A673 (cell line): ENCODE measurements at regions not wholly inside any gene's neighbourhood (a gene's known extent, or its start where the extent isn't known, plus 50 kb on each side); places are given as distances from the start of the nearest gene placed in this dataset.

Experiments
- BruUV-seq: library from RNA; stranded (reverse); fragments of 400-500 nt; replicated peaks from 2 replicates; lab custom pipeline; 2021; lab: Mats Ljungman, UMichigan
- CTCF ChIA-PET: fragments of 300-600 bp; sonication (Branson Sonifier 250); formaldehyde crosslinking; loops from one replicate; lab custom pipeline; 2022; ENCODE audit warnings: antibody characterized with exemption; lab: Charles Lee
- POLR2A ChIA-PET: fragments of 300-600 bp; sonication (Branson Sonifier 250); formaldehyde crosslinking; loops from one replicate; lab custom pipeline; 2022; ENCODE audit warnings: antibody characterized with exemption; ENCODE audit not compliant: low non-redundant PET; lab: Charles Lee
- DNase-seq: peaks from one replicate; pipeline ENCODE4 v3.0.0-alpha.2; 2015; ENCODE audit warnings: low spot score
- H3K27ac ChIP-seq: fragments of 200-600 bp; sonication (generic); 2 replicates; pipeline ENCODE4 v1.5.1; 2016; ENCODE audit warnings: mixed run types, low read depth, mild to moderate bottlenecking, mixed read lengths, antibody characterized with exemption, low read length; ENCODE audit not compliant: poor library complexity, severe bottlenecking
- H3K27me3 ChIP-seq: fragments of 200-600 bp; sonication (generic); replicated peaks from 2 replicates; pipeline ENCODE4 v1.6.1; 2017; ENCODE audit warnings: mixed run types, low read depth, mild to moderate bottlenecking, mixed read lengths, antibody characterized with exemption, low read length; ENCODE audit not compliant: insufficient read depth, poor library complexity
- H3K36me3 ChIP-seq: fragments of 200-600 bp; sonication (generic); 2 replicates; pipeline ENCODE4 v1.6.1; 2016; ENCODE audit warnings: mixed run types, mild to moderate bottlenecking, mixed read lengths, antibody characterized with exemption, low read length; ENCODE audit not compliant: insufficient read depth, poor library complexity, severe bottlenecking
- H3K4me1 ChIP-seq: fragments of 200-600 bp; sonication (generic); 2 replicates; pipeline ENCODE4 v1.6.1; 2017; ENCODE audit warnings: mixed run types, mild to moderate bottlenecking, mixed read lengths, antibody characterized with exemption, low read length; ENCODE audit not compliant: insufficient read depth, poor library complexity, severe bottlenecking
- H3K4me3 ChIP-seq: fragments of 200-600 bp; sonication (generic); 2 replicates; pipeline ENCODE4 v1.5.1; 2016; ENCODE audit warnings: low read depth, mixed run types, mild to moderate bottlenecking, mixed read lengths, low read length; ENCODE audit not compliant: poor library complexity, severe bottlenecking
- H3K9me3 ChIP-seq: fragments of 200-600 bp; sonication (generic); 2 replicates; pipeline ENCODE4 v1.6.1; 2016; ENCODE audit warnings: mixed run types, low read depth, mild to moderate bottlenecking, mixed read lengths, antibody characterized with exemption, low read length; ENCODE audit not compliant: poor library complexity, severe bottlenecking
- EZH2 ChIP-seq: fragments of 200-600 bp; sonication (generic); IDR thresholded peaks from 2 replicates; pipeline ENCODE4 v1.6.1; 2017; ENCODE audit warnings: borderline replicate concordance, low read depth, mild to moderate bottlenecking, mixed read lengths, antibody characterized with exemption, low read length; ENCODE audit not compliant: poor library complexity, severe bottlenecking
- intact Hi-C: fragments of 100-400 bp; cut with micrococcal nuclease; formaldehyde crosslinking; loops from one replicate; pipeline ENCODE4 v1.10.0; 2022; ENCODE audit not compliant: unreplicated experiment
- TF ChIP-seq, protein P1 (sequence below): fragments of 300-800, 200-600 bp; sonication (generic); conservative IDR thresholded peaks from 2 replicates; pipeline ENCODE4 v1.5.1; 2017; ENCODE audit warnings: low read depth, mild to moderate bottlenecking, antibody characterized with exemption, low read length, moderate library complexity, mixed read lengths

DNA sequence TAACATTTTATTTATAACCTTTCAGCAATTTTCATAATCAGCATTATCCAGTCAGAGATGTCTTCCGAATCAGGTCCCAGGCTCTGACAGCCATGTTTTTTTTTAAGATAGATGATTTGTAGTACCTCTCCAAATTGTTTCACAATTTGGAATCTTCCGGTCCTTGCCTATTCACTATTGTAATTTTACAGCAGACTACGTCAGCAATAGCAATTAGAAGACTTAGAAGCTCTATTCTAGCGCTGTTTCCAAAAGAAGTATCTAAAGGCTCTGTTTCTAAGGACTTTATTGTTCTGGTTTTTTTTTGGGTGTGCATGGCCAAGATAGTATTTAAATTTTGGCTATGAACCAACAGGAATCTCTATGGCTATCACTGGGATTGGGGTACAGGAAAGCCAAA, 94.6 kb upstream of the PELI1 start:
- Histone ChIP-seq H3K36me3 (no peaks in the 10 kb centered on the region), H3K4me1 (no peaks in the 10 kb centered on the region), H3K27me3 (no peaks in the 10 kb centered on the region), H3K9me3 (no peaks in the 10 kb centered on the region), H3K27ac (no peak overlapping the region), H3K4me3 (no peak overlapping the region)
- CTCF ChIA-PET = no interaction called here
- peak; percentile 18 for DNase-seq
- intact Hi-C loops = no loop called here
- TF ChIP-seq, protein P1, sequence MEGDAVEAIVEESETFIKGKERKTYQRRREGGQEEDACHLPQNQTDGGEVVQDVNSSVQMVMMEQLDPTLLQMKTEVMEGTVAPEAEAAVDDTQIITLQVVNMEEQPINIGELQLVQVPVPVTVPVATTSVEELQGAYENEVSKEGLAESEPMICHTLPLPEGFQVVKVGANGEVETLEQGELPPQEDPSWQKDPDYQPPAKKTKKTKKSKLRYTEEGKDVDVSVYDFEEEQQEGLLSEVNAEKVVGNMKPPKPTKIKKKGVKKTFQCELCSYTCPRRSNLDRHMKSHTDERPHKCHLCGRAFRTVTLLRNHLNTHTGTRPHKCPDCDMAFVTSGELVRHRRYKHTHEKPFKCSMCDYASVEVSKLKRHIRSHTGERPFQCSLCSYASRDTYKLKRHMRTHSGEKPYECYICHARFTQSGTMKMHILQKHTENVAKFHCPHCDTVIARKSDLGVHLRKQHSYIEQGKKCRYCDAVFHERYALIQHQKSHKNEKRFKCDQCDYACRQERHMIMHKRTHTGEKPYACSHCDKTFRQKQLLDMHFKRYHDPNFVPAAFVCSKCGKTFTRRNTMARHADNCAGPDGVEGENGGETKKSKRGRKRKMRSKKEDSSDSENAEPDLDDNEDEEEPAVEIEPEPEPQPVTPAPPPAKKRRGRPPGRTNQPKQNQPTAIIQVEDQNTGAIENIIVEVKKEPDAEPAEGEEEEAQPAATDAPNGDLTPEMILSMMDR = no peak
- TF ChIP-seq EZH2 = no peak
- BruUV-seq = no TSS peak
- POLR2A ChIA-PET = interaction anchor here (0.7 kb wide), 1 partner anchor 675 kb away, joined by 5 read pairs; no protein-coding TSS in a partner anchor

DNA sequence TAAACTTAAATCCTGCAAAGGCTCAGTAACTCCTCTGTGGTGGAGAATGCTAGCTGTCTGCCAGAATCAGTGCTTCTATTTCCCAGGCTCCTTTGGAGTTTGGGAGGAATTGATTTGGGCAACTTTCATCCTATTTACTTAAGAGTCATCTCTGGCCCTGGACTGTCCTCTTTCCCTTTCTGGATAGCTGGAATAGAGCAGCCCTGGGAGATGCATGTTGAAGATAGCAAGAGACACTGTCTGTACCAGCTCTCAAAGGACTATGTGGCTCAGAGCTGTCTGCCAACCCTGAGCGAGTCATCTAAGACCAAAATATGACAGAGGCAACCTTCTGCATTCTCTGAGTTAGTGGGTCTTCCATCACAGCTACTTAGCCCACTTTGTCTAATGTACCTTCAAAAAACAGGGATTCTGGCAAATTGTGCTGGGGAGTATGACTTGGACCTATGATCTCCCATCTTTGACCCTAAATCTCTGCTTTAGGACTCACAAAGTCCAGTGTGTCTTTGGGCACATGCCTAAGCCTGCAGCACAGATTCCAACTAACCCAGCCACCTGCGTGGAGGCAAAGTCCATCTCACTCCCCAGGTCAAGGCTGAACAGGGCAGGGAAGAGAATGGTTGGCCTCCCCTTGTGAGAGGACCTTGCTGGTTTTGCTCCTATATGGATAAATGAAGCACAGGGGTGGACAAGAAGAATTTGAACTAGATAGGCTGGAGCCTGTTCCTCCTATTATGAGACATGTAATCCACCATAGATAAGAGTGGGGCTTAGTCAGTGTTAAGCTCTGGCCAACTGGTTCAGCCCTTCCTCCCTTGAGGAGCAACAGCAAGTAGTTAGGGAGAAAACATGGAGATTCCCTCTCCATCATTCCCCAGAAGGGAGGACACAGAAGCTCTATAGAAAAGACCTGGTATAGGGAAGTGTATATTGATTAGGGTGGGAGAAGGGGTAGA, 99.1 kb upstream of the PELI1 start:
- no peaks in the 10 kb centered on the region for H3K36me3 ChIP-seq
- intact Hi-C loops = no loop called here
- H3K4me1 ChIP-seq = no peaks in the 10 kb centered on the region
- no peaks in the 10 kb centered on the region for H3K27me3 ChIP-seq
- DNase-seq = no peak
- ChIA-PET POLR2A (interaction anchor here (0.6 kb wide), 1 partner anchor 78 kb away, joined by 4 read pairs; no protein-coding TSS in a partner anchor), CTCF (no interaction called here)
- H3K9me3 ChIP-seq = no peaks in the 10 kb centered on the region
- no peak overlapping the region for H3K27ac ChIP-seq
- no peak for TF ChIP-seq EZH2
- TF ChIP-seq, protein P1 = no peak
- H3K4me3 ChIP-seq = no peak overlapping the region
- no TSS peak for BruUV-seq

DNA sequence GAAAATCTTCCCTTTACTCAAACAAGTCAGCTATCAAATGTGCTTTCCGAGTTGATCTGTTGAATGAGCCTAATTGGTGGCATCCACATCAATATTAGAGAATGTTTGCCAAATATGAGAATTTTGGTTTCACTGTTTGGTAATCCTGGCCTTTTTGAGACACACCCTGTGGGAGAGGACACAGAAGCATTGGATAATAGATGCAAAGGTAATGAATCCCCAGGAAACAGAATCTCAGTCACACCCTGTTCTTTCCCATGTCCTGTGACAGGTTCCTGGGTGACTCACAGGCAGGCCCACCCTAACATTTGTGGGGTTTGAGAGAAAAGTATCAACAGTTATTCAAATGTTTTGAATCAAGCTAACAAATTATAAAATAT, 99.8 kb upstream of the PELI1 start:
- ChIA-PET CTCF (no interaction called here), POLR2A (no interaction called here)
- Histone ChIP-seq H3K4me1 (no peaks in the 10 kb centered on the region), H3K27ac (no peak overlapping the region), H3K36me3 (no peaks in the 10 kb centered on the region), H3K9me3 (no peaks in the 10 kb centered on the region), H3K27me3 (no peaks in the 10 kb centered on the region), H3K4me3 (no peak overlapping the region)
- no peak for DNase-seq
- intact Hi-C loops = no loop called here
- no peak for TF ChIP-seq EZH2
- TF ChIP-seq, protein P1 = no peak
- BruUV-seq = no TSS peak
